Cardiac muscle cell (in vitro differentiated cells and primary cell): ENCODE measurements at regions not wholly inside any gene's neighbourhood (a gene's known extent, or its start where the extent isn't known, plus 50 kb on each side); places are given as distances from the start of the nearest gene placed in this dataset.

Experiments used
- DNase-seq, 2 donors: peaks; one replicate each; pipeline versions ENCODE4 v3.0.0 to v3.0.0-alpha.2; 2010 to 2017; ENCODE audit warnings: low read depth in 1 of 2, low spot score in 1 of 2
- H3K27ac ChIP-seq: fragments of 200-600 bp; sonication (generic); 2 replicates; pipeline ENCODE4 v1.5.1; 2016
- H3K27me3 ChIP-seq: fragments of 200-600 bp; sonication (generic); 2 replicates; pipeline ENCODE4 v1.6.0; 2016; ENCODE audit warnings: control low read depth
- H3K36me3 ChIP-seq: fragments of 200-600 bp; sonication (generic); 2 replicates; pipeline ENCODE4 v1.5.1; 2016; ENCODE audit warnings: control low read depth
- H3K4me1 ChIP-seq: fragments of 200-600 bp; sonication (generic); 2 replicates; pipeline ENCODE4 v1.8.1; 2017; ENCODE audit warnings: low read depth, mild to moderate bottlenecking, mixed run types
- H3K4me3 ChIP-seq: fragments of 200-600 bp; sonication (generic); 2 replicates; pipeline ENCODE4 v1.5.1; 2016; ENCODE audit warnings: mild to moderate bottlenecking
- H3K9me3 ChIP-seq: fragments of 200-600 bp; sonication (generic); 2 replicates; pipeline ENCODE4 v1.5.1; 2017; ENCODE audit warnings: low read depth, mild to moderate bottlenecking, control low read depth
- CTCF ChIP-seq: IDR thresholded peaks from 2 replicates; pipeline ENCODE4 v1.5.1; 2012; ENCODE audit warnings: low read depth, mild to moderate bottlenecking, low read length

- Histone ChIP-seq H3K27me3 (peaks cover 15% of the 10 kb centered on the region), H3K27ac (no peak overlapping the region), H3K4me3 (no peak overlapping the region), H3K36me3 (no peaks in the 10 kb centered on the region), H3K9me3 (no peaks in the 10 kb centered on the region), H3K4me1 (no peaks in the 10 kb centered on the region)
- no peak for DNase-seq
- TF ChIP-seq CTCF, result no peak
These were observed 75.0 kb upstream of the SPATA12 start for GRCh38 chr3:56985460-56985859.

GRCh38 chr3:56983427-56983826 is 77.0 kb upstream of the SPATA12 start:
- Histone ChIP-seq H3K4me1 (no peaks in the 10 kb centered on the region), H3K27me3 (no peaks in the 10 kb centered on the region), H3K9me3 (no peaks in the 10 kb centered on the region), H3K36me3 (no peaks in the 10 kb centered on the region), H3K4me3 (no peak overlapping the region), H3K27ac (no peak overlapping the region)
- no peak for DNase-seq
- no peak for TF ChIP-seq CTCF

- no peak for TF ChIP-seq CTCF
- no peak for DNase-seq
- Histone ChIP-seq H3K36me3 (no peaks in the 10 kb centered on the region), H3K27me3 (no peaks in the 10 kb centered on the region), H3K4me3 (no peak overlapping the region), H3K9me3 (no peaks in the 10 kb centered on the region), H3K27ac (no peak overlapping the region), H3K4me1 (no peaks in the 10 kb centered on the region)
These were observed 78.8 kb upstream of the SPATA12 start for GRCh38 chr3:56981445-56982230.

- peak in 1 of 2 donors; percentile 99 for DNase-seq
- TF ChIP-seq CTCF, result no peak
- no peaks in the 10 kb centered on the region for H3K36me3 ChIP-seq
These were observed 79.6 kb upstream of the SPATA12 start for GRCh38 chr3:56980798-56981390.

GRCh38 chr3:56980243-56980642 is 80.2 kb upstream of the SPATA12 start:
- Histone ChIP-seq H3K4me3 (no peak overlapping the region), H3K36me3 (no peaks in the 10 kb centered on the region), H3K9me3 (no peaks in the 10 kb centered on the region), H3K27me3 (no peaks in the 10 kb centered on the region), H3K4me1 (no peaks in the 10 kb centered on the region), H3K27ac (no peak overlapping the region)
- no peak for TF ChIP-seq CTCF
- DNase-seq, result no peak

More at GRCh38 chr3:56980798-56981390, 79.6 kb upstream of the SPATA12 start:
- H3K27me3 ChIP-seq, result no peaks in the 10 kb centered on the region
- no peak overlapping the region for H3K27ac ChIP-seq
- no peaks in the 10 kb centered on the region for H3K9me3 ChIP-seq
- no peaks in the 10 kb centered on the region for H3K4me1 ChIP-seq
- no peak overlapping the region for H3K4me3 ChIP-seq
